GM04503 (cell line): ENCODE measurements at regions not wholly inside any gene's neighbourhood (a gene's known extent, or its start where the extent isn't known, plus 50 kb on each side); places are given as distances from the start of the nearest gene placed in this dataset.
"Not testable (repeated sequence)": the region's sequence is repeated elsewhere in the genome, so short reads cannot be mapped to it uniquely, and the experiment has no call there.

ENCODE experiments used
- DNase-seq: peaks from one replicate; pipeline ENCODE4 v3.0.0-alpha.2; 2012; ENCODE audit warnings: low read depth

- no peak for DNase-seq
These were observed 850.8 kb upstream of the ROBO1 start for GRCh38 chr3:80618295-80619256.

GRCh38 chr3:80612366-80612765, 844.6 kb upstream of the ROBO1 start:
- DNase-seq = no peak

- DNase-seq = not testable (repeated sequence)
These were observed 840.3 kb upstream of the ROBO1 start for GRCh38 chr3:80608072-80608471.

- no peak for DNase-seq
These were observed 838.3 kb upstream of the ROBO1 start for GRCh38 chr3:80606073-80606472.

GRCh38 chr3:80601479-80601878, 833.7 kb upstream of the ROBO1 start:
- no peak for DNase-seq

- DNase-seq = no peak
These were observed 825.0 kb upstream of the ROBO1 start for GRCh38 chr3:80592792-80593191.

- DNase-seq = no peak
These were observed 818.5 kb upstream of the ROBO1 start for GRCh38 chr3:80586338-80586737.

- no peak for DNase-seq
These were observed 812.3 kb upstream of the ROBO1 start for GRCh38 chr3:80580146-80580545.

GRCh38 chr3:80564391-80564790, 796.6 kb upstream of the ROBO1 start:
- DNase-seq = no peak

- DNase-seq = no peak
These were observed 791.9 kb upstream of the ROBO1 start for GRCh38 chr3:80559701-80560100.

GRCh38 chr3:80556763-80557162, 789.0 kb upstream of the ROBO1 start:
- DNase-seq = no peak

- DNase-seq = no peak
These were observed 786.5 kb upstream of the ROBO1 start for GRCh38 chr3:80554304-80554703.

- DNase-seq = no peak
These were observed 785.4 kb upstream of the ROBO1 start for GRCh38 chr3:80553211-80553610.

- no peak for DNase-seq
These were observed 782.4 kb upstream of the ROBO1 start for GRCh38 chr3:80550174-80550573.

- DNase-seq = no peak
These were observed 781.4 kb upstream of the ROBO1 start for GRCh38 chr3:80549173-80549572.

GRCh38 chr3:80543154-80543553, 775.4 kb upstream of the ROBO1 start:
- no peak for DNase-seq

GRCh38 chr3:80542456-80542855, 774.7 kb upstream of the ROBO1 start:
- no peak for DNase-seq

GRCh38 chr3:80537680-80538079, 769.9 kb upstream of the ROBO1 start:
- no peak for DNase-seq

GRCh38 chr3:80535286-80535685, 767.5 kb upstream of the ROBO1 start:
- no peak for DNase-seq

GRCh38 chr3:80533553-80533952, 765.8 kb upstream of the ROBO1 start:
- no peak for DNase-seq

- DNase-seq = no peak
These were observed 758.4 kb upstream of the ROBO1 start for GRCh38 chr3:80526153-80526552.

GRCh38 chr3:80521081-80521480, 753.3 kb upstream of the ROBO1 start:
- no peak for DNase-seq

- DNase-seq = no peak
These were observed 751.6 kb upstream of the ROBO1 start for GRCh38 chr3:80519436-80519835.

- no peak for DNase-seq
These were observed 728.7 kb upstream of the ROBO1 start for GRCh38 chr3:80496452-80496851.
